ENCODE measurements at regions not wholly inside any gene's neighbourhood (a gene's known extent, or its start where the extent isn't known, plus 50 kb on each side); places are given as distances from the start of the nearest gene placed in this dataset.

DNA sequence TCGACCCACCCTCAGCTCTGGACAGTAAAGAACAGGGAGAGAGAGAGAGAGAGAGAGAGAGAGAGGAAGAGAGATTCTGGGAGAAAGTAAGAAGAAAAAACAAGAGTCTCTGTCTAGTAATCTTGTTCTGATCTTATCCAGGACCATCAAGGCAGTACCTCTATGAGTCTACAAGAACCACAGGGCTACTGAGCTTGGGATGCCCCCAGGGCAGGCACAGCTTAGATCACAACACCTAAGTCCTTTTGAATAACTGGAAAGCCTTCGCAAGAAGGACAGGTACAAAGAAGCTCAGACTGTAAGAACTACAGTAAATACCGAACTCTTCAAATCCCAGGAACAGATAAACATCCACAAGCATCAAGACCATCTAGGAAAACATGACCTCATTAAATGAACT, 51.4 kb upstream of the SGPP2 start:
- no peaks in the 10 kb centered on the region for H3K9me3 ChIP-seq
- no peak for DNase-seq
- intact Hi-C loops (cut with DNase I) = no loop called here
- H3K36me3 ChIP-seq = no peaks in the 10 kb centered on the region
- no peak overlapping the region for H3K4me3 ChIP-seq
- TF ChIP-seq CTCF (IDR thresholded peaks at IDR 0.05) = no peak
- ATAC-seq = no peak
- no peaks in the 10 kb centered on the region for H3K4me1 ChIP-seq
- H3K27me3 ChIP-seq (ENCODE audit: low read depth) = no peaks in the 10 kb centered on the region
- no peak overlapping the region for H3K27ac ChIP-seq
